Endometrium (tissue), 2 donors: ENCODE measurements at regions not wholly inside any gene's neighbourhood (a gene's known extent, or its start where the extent isn't known, plus 50 kb on each side); places are given as distances from the start of the nearest gene placed in this dataset.
"Not testable (repeated sequence)": the region's sequence is repeated elsewhere in the genome, so short reads cannot be mapped to it uniquely, and the experiment has no call there.

ENCODE experiments used
- FAIRE-seq: peaks from 2 replicates; lab custom pipeline; 2012; peaks lifted over from hg19 to GRCh38; lab: Jason Lieb, UNC
- donor health status: control.
- donor health status: control.

GRCh38 chr4:72938516-72938915, 131.0 kb downstream of the COX18 start:
- FAIRE-seq: no peak

- no peak for FAIRE-seq
These were observed 134.1 kb downstream of the COX18 start for GRCh38 chr4:72935462-72935861.

- FAIRE-seq: no peak
These were observed 136.5 kb downstream of the COX18 start for GRCh38 chr4:72933029-72933428.

GRCh38 chr4:72931346-72931745, 138.2 kb downstream of the COX18 start:
- no peak for FAIRE-seq

- FAIRE-seq: not testable (repeated sequence)
These were observed 139.8 kb downstream of the COX18 start for GRCh38 chr4:72929596-72930274.

- FAIRE-seq: no peak
These were observed 144.7 kb downstream of the COX18 start for GRCh38 chr4:72924814-72925213.

- no peak for FAIRE-seq
These were observed 149.6 kb downstream of the COX18 start for GRCh38 chr4:72919937-72920336.

- no peak for FAIRE-seq
These were observed 150.1 kb downstream of the COX18 start for GRCh38 chr4:72919464-72919863.

- FAIRE-seq: no peak
These were observed 151.2 kb downstream of the COX18 start for GRCh38 chr4:72918362-72918761.

- FAIRE-seq: no peak
These were observed 158.2 kb downstream of the COX18 start for GRCh38 chr4:72911316-72911715.

- FAIRE-seq: no peak
These were observed 160.1 kb downstream of the COX18 start for GRCh38 chr4:72909461-72909860.

GRCh38 chr4:72902354-72902753, 167.2 kb downstream of the COX18 start:
- no peak for FAIRE-seq

- no peak for FAIRE-seq
These were observed 168.0 kb downstream of the COX18 start for GRCh38 chr4:72901553-72901952.

- FAIRE-seq: no peak
These were observed 168.6 kb downstream of the COX18 start for GRCh38 chr4:72900952-72901351.

- FAIRE-seq: no peak
These were observed 169.9 kb downstream of the COX18 start for GRCh38 chr4:72899621-72900020.

GRCh38 chr4:72899214-72899613, 170.3 kb downstream of the COX18 start:
- FAIRE-seq: no peak

- peak; percentile 78 for FAIRE-seq
These were observed 173.0 kb downstream of the COX18 start for GRCh38 chr4:72896515-72896914.

- no peak for FAIRE-seq
These were observed 174.1 kb downstream of the COX18 start for GRCh38 chr4:72895408-72895807.

GRCh38 chr4:72893354-72894066, 176.0 kb downstream of the COX18 start:
- FAIRE-seq: no peak

GRCh38 chr4:72888331-72888730, 181.2 kb downstream of the COX18 start:
- no peak for FAIRE-seq

- FAIRE-seq: no peak
These were observed 182.4 kb downstream of the COX18 start for GRCh38 chr4:72887152-72887551.

- no peak for FAIRE-seq
These were observed 182.9 kb downstream of the COX18 start for GRCh38 chr4:72886602-72887001.

GRCh38 chr4:72884225-72884624, 185.3 kb downstream of the COX18 start:
- not testable (repeated sequence) for FAIRE-seq

- FAIRE-seq: no peak
These were observed 192.6 kb downstream of the COX18 start for GRCh38 chr4:72876946-72877345.
